ENCODE measurements at regions not wholly inside any gene's neighbourhood (a gene's known extent, or its start where the extent isn't known, plus 50 kb on each side); places are given as distances from the start of the nearest gene placed in this dataset.
A peak's percentile ranks its signal among the peaks of the same experiment; 100 is the strongest.

DNA sequence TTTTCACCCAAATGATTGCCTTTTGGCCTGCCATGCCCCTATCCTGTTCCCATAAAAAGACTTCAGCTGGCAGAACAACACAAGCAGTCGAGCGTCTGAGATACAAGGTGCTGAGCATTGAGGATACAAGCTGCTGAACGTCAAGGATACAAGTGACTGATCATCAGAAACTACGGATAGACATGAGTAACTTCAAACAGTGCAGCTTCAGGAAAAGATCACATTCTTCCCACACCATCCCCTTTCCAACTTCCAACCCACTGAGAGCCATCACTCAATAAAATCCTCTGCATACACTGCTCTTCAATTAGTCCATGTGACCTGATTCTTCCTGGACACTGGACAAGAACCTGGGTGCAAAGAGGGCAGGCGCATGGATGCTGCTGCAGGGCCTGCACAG, 1198.9 kb downstream of the ROBO2 start (continued):
- TF ChIP-seq MLXIP (CRISPR knock-in tag; IDR thresholded peaks at IDR 0.05; ENCODE audit: borderline replicate concordance): no peak
- no peak for TF ChIP-seq ZNF784 (CRISPR knock-in tag; IDR thresholded peaks at IDR 0.05; ENCODE audit: borderline replicate concordance)
- TF ChIP-seq ZNF550 (CRISPR knock-in tag; IDR thresholded peaks at IDR 0.05; ENCODE audit: borderline replicate concordance): no peak
- no peak for TF ChIP-seq PAWR (CRISPR knock-in tag; IDR thresholded peaks at IDR 0.05; ENCODE audit: borderline replicate concordance)
- TF ChIP-seq SP5 (CRISPR knock-in tag; IDR thresholded peaks at IDR 0.05; ENCODE audit: borderline replicate concordance, low read depth): no peak
- TF ChIP-seq NRL (CRISPR knock-in tag; IDR thresholded peaks at IDR 0.05; ENCODE audit: borderline replicate concordance): no peak

DNA sequence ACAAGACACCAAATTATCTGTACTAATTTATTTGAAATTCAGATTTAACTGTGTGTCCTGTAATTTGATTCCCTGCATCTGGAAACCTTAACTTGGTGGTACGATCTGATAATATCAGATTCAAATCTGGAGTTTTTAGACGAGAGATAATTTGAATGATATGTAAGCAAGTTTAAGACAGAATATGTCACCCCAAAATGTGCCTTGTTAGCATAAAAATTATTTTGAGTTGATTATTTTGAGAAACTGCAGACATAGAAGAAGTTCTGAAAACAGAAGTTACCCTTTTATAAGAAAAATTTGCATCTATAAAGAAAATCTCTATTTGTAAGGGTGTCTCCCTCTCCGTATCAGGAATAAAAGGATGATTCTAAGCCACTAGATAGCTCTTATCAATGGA, 1202.8 kb downstream of the ROBO2 start:
- TF ChIP-seq DR1 (CRISPR knock-in tag; IDR thresholded peaks at IDR 0.05) (no peak), PHF5A (CRISPR knock-in tag; IDR thresholded peaks at IDR 0.05; ENCODE audit: low read depth, unreplicated experiment) (no peak), ZSCAN22 (CRISPR knock-in tag; IDR thresholded peaks at IDR 0.05) (no peak), MAFF (IDR thresholded peaks at IDR 0.05; ENCODE audit: low read depth, low read length) (0 out of 2 replicates have a peak, but pooled peaks have one; percentile 20), NFE2L2 (IDR thresholded peaks at IDR 0.05; ENCODE audit: low read length) (no peak), MAFK (conservative IDR thresholded peaks at IDR 0.05 in 1 of 2, IDR thresholded peaks at IDR 0.05 in 1 of 2; ENCODE audit: low read length in 2 of 2) (peak in 1 of 2 experiments; percentile 64; a peak in 2 of 4 replicates), TAF15 (IDR thresholded peaks at IDR 0.05; ENCODE audit: low read depth, low read length, poor library complexity, severe bottlenecking) (no peak), ATF1 (CRISPR knock-in tag; IDR thresholded peaks at IDR 0.05) (no peak), POLR2G (IDR thresholded peaks at IDR 0.05; ENCODE audit: low read depth, low read length) (no peak), ZNF253 (CRISPR knock-in tag; IDR thresholded peaks at IDR 0.05; ENCODE audit: borderline replicate concordance) (no peak), ZBTB3 (CRISPR knock-in tag; IDR thresholded peaks at IDR 0.05; ENCODE audit: borderline replicate concordance, low read depth) (no peak), HCFC1 (IDR thresholded peaks at IDR 0.05; ENCODE audit: low read depth, low read length) (no peak)
- H3K9me3 ChIP-seq (ENCODE audit: low read length): peaks cover 14% of the 10 kb centered on the region
- in situ Hi-C loops (cut with HindIII; ENCODE audit: extremely low pct_ligation_motif_present, low pct_unique_long_range_greater_than_20kb) (no loop called here), intact Hi-C loops (cut with micrococcal nuclease; ENCODE audit: unreplicated experiment) (no loop called here)
- DNase-seq (ENCODE audit: low spot score) (no peak), FAIRE-seq (no peak), ATAC-seq (no peak)
- H3K27me3 ChIP-seq (ENCODE audit: control insufficient read depth in 1 of 2, insufficient read depth in 2 of 2, low read length in 2 of 2): no peaks in the 10 kb centered on the region
- ChIA-PET POLR2A (no interaction called here), CTCF (ENCODE audit: low intra/inter-chr PET ratio, low total read pairs) (no interaction called here)
- H3K4me1 ChIP-seq (ENCODE audit: insufficient read depth, low read length): no peaks in the 10 kb centered on the region
- no peak overlapping the region for H3K9ac ChIP-seq (ENCODE audit: insufficient read depth, low read depth, low read length)
- 0% methylated on average over 3 of the region's 3 CpGs for WGBS (ENCODE audit: low lambda C conversion rate)
- no TSS peak for BruUV-seq (replicated peaks)
- no peak overlapping the region for H2AFZ ChIP-seq (ENCODE audit: low read length)
- no peaks in the 10 kb centered on the region for H3K79me2 ChIP-seq (ENCODE audit: insufficient read depth, low read length)
- no peak overlapping the region for H3K4me2 ChIP-seq (ENCODE audit: low read depth, low read length)
- H3K4me3 ChIP-seq (replicated peaks in 1 of 3; ENCODE audit: insufficient read depth in 1 of 3, low read depth in 2 of 3, low read length in 3 of 3): no peak overlapping the region
- H4K20me1 ChIP-seq (ENCODE audit: insufficient read depth, low read length): no peaks in the 10 kb centered on the region
- no peaks in the 10 kb centered on the region for H3K36me3 ChIP-seq (replicated peaks in 1 of 2; ENCODE audit: control insufficient read depth in 1 of 2, insufficient read depth in 2 of 2, low read length in 2 of 2)
- no peak overlapping the region for H3K27ac ChIP-seq (ENCODE audit: extremely low read length, insufficient read depth, low read length)
